H9 (cell line): ENCODE measurements at regions not wholly inside any gene's neighbourhood (a gene's known extent, or its start where the extent isn't known, plus 50 kb on each side); places are given as distances from the start of the nearest gene placed in this dataset.

Experiments
- DNase-seq: peaks from one replicate; pipeline ENCODE4 v3.0.0-alpha.2; 2017
- H2AFZ ChIP-seq: one replicate; pipeline ENCODE4 v1.6.1; 2013; ENCODE audit warnings: mild to moderate bottlenecking, low read length, control low read depth, moderate library complexity
- H2AK5ac ChIP-seq: 2 replicates; pipeline ENCODE4 v1.6.1; 2013; ENCODE audit warnings: low read length, control low read depth, mixed read lengths; ENCODE audit not compliant: insufficient read length
- H2BK120ac ChIP-seq: one replicate; pipeline ENCODE4 v1.6.1; 2013; ENCODE audit warnings: low read depth, mild to moderate bottlenecking, low read length, control low read depth, inconsistent platforms; ENCODE audit not compliant: poor library complexity, severe bottlenecking
- H2BK12ac ChIP-seq: 2 replicates; pipeline ENCODE4 v1.6.1; 2013; ENCODE audit warnings: low read length, control low read depth, mixed read lengths, low read depth; ENCODE audit not compliant: insufficient read length
- H2BK15ac ChIP-seq: 2 replicates; pipeline ENCODE4 v1.6.1; 2013; ENCODE audit warnings: low read depth, low read length, control low read depth
- H2BK20ac ChIP-seq: one replicate; pipeline ENCODE4 v1.6.1; 2013; ENCODE audit warnings: low read depth, mild to moderate bottlenecking, low read length, control low read depth, inconsistent platforms; ENCODE audit not compliant: poor library complexity, severe bottlenecking
- H2BK5ac ChIP-seq: 2 replicates; pipeline ENCODE4 v1.6.1; 2013; ENCODE audit warnings: low read length, control low read depth, mixed read lengths; ENCODE audit not compliant: insufficient read length
- H3K14ac ChIP-seq: 2 replicates; pipeline ENCODE4 v1.6.1; 2013; ENCODE audit warnings: low read length, control low read depth; ENCODE audit not compliant: insufficient read depth
- H3K18ac ChIP-seq: 2 replicates; pipeline ENCODE4 v1.6.1; 2013; ENCODE audit warnings: low read depth, mild to moderate bottlenecking, mixed read lengths, low read length, control low read depth; ENCODE audit not compliant: insufficient read length
- H3K23ac ChIP-seq: 2 replicates; pipeline ENCODE4 v1.6.1; 2013; ENCODE audit warnings: low read length, control low read depth, mixed read lengths, low read depth; ENCODE audit not compliant: insufficient read length
- H3K23me2 ChIP-seq: 2 replicates; pipeline ENCODE4 v1.6.1; 2013; ENCODE audit warnings: low read depth, mild to moderate bottlenecking, mixed read lengths, low read length, control low read depth; ENCODE audit not compliant: insufficient read length, poor library complexity, severe bottlenecking
- H3K27ac ChIP-seq: 2 replicates; pipeline ENCODE4 v1.5.1; 2013; ENCODE audit warnings: low read length, control low read depth, mixed read lengths, low read depth; ENCODE audit not compliant: insufficient read length
- H3K27me3 ChIP-seq: 2 replicates; pipeline ENCODE4 v1.6.1; 2013; ENCODE audit warnings: low read length, control low read depth, inconsistent platforms; ENCODE audit not compliant: insufficient read depth
- H3K4ac ChIP-seq: 2 replicates; pipeline ENCODE4 v1.6.1; 2013; ENCODE audit warnings: low read depth, mild to moderate bottlenecking, control low read depth, inconsistent platforms, low read length, moderate library complexity
- H3K4me1 ChIP-seq: 2 replicates; pipeline ENCODE4 v1.6.1; 2013; ENCODE audit warnings: low read length, control low read depth, inconsistent platforms; ENCODE audit not compliant: insufficient read depth
- H3K4me2 ChIP-seq: 2 replicates; pipeline ENCODE4 v1.6.1; 2013; ENCODE audit warnings: low read length, control low read depth, mixed read lengths; ENCODE audit not compliant: insufficient read length, insufficient read depth
- H3K56ac ChIP-seq: 2 replicates; pipeline ENCODE4 v1.6.1; 2013; ENCODE audit warnings: low read depth, mild to moderate bottlenecking, mixed read lengths, low read length, control low read depth; ENCODE audit not compliant: insufficient read length
- H3K79me1 ChIP-seq: 2 replicates; pipeline ENCODE4 v1.6.1; 2013; ENCODE audit warnings: low read depth, mild to moderate bottlenecking, moderate library complexity, low read length, control low read depth, inconsistent platforms; ENCODE audit not compliant: insufficient read depth, poor library complexity, severe bottlenecking
- H3K79me2 ChIP-seq: 2 replicates; pipeline ENCODE4 v1.6.1; 2013; ENCODE audit warnings: low read length, control low read depth, inconsistent platforms; ENCODE audit not compliant: insufficient read depth
- H3K9ac ChIP-seq: 2 replicates; pipeline ENCODE4 v1.6.1; 2013; ENCODE audit warnings: low read length, control low read depth, mixed read lengths; ENCODE audit not compliant: insufficient read length; ENCODE audit errors: extremely low read depth
- H3K9me3 ChIP-seq: one replicate; pipeline ENCODE4 v1.6.1; 2013; ENCODE audit warnings: low read depth, low read length, inconsistent platforms; ENCODE audit not compliant: control insufficient read depth
- H3T11ph ChIP-seq: one replicate; pipeline ENCODE4 v1.6.1; 2013; ENCODE audit warnings: mild to moderate bottlenecking, low read length, control low read depth, inconsistent platforms
- H4K20me1 ChIP-seq: one replicate; pipeline ENCODE4 v1.6.1; 2013; ENCODE audit not compliant: control insufficient read depth, insufficient read length, insufficient read depth
- H4K5ac ChIP-seq: 2 replicates; pipeline ENCODE4 v1.6.1; 2013; ENCODE audit warnings: low read depth, mild to moderate bottlenecking, mixed read lengths, low read length, control low read depth; ENCODE audit not compliant: insufficient read length
- H4K8ac ChIP-seq: replicated peaks from 2 replicates; pipeline ENCODE4 v1.6.1; 2013; ENCODE audit warnings: low read length, control low read depth, mixed read lengths, low read depth; ENCODE audit not compliant: insufficient read length
- H4K91ac ChIP-seq: 2 replicates; pipeline ENCODE4 v1.6.1; 2013; ENCODE audit warnings: low read depth, mild to moderate bottlenecking, moderate library complexity, mixed read lengths, low read length, control low read depth; ENCODE audit not compliant: insufficient read length
- H3K27ac Mint-ChIP-seq, 3 experiments: 2 replicates in 2 of 3; 3 replicates in 1 of 3; pipeline ENCODE4 v1.8.0; 2020 to 2021; ENCODE audit warnings: mixed read lengths in 3 of 3, mild to moderate bottlenecking in 1 of 3, moderate library complexity in 1 of 3
- H3K27me3 Mint-ChIP-seq: 2 replicates; pipeline ENCODE4 v1.8.0; 2021; ENCODE audit warnings: low read depth, mild to moderate bottlenecking, moderate library complexity, mixed read lengths
- H3K36me3 Mint-ChIP-seq, 3 experiments: 2 replicates in 2 of 3; 3 replicates in 1 of 3; pipeline ENCODE4 v1.8.0; 2020 to 2021; ENCODE audit warnings: low read depth in 3 of 3, mixed read lengths in 3 of 3; ENCODE audit not compliant: insufficient read depth in 1 of 3
- H3K4me1 Mint-ChIP-seq, 2 experiments: 2 replicates each; pipeline ENCODE4 v1.8.0; 2020; ENCODE audit warnings: mixed read lengths in 2 of 2
- H3K4me3 Mint-ChIP-seq, 2 experiments: 2 replicates in 1 of 2; 3 replicates in 1 of 2; pipeline ENCODE4 v1.8.0; 2020 to 2021; ENCODE audit warnings: mild to moderate bottlenecking in 2 of 2, mixed read lengths in 2 of 2, moderate library complexity in 1 of 2
- H3K9me3 Mint-ChIP-seq, 2 experiments: 2 replicates in 1 of 2; 3 replicates in 1 of 2; pipeline ENCODE4 v1.8.0; 2020; ENCODE audit warnings: mild to moderate bottlenecking in 2 of 2, mixed read lengths in 2 of 2, moderate library complexity in 1 of 2
- WGBS: extraction: QIAGEN DNeasy Blood & Tissue Kit; methylation state at CpG from one replicate; pipeline ENCODE4 v1.1.7; 2013; ENCODE audit warnings: missing lambda C conversion rate, low lambda C conversion rate, mixed read lengths; ENCODE audit not compliant: insufficient read length; ENCODE audit errors: extremely low coverage; 5-methylcytosine and 5-hydroxymethylcytosine counted together
- TF ChIP-seq, protein P1 (sequence below): fragments of 200-600 bp; sonication (generic); conservative IDR thresholded peaks from 3 replicates; pipeline ENCODE4 v1.8.0; 2021; ENCODE audit warnings: antibody characterized with exemption, mild to moderate bottlenecking

DNA sequence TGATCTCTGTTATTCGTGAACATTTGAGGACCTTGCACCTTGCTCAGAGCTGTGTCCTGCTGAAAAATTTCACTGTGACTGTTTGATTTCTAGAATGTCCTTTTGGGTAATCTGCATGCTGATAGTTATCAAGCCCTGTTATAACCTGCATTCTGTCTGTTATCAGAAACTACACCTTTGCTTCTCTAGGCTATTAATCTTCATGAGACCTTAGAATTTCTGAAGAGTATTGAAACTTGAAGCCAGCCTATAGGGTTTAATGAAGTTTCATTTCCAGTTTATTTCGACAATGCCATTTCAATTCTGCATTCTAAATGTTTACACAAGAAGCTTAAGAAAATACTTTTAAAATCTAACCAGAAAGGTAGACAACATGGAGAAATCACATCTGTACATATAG, 856.2 kb downstream of the SORCS1 start:
- Histone ChIP-seq H4K8ac (no peak overlapping the region), H3K27me3 (no peaks in the 10 kb centered on the region), H2AFZ (no peak overlapping the region), H3K79me1 (no peaks in the 10 kb centered on the region), H2BK20ac (no peak overlapping the region), H3K14ac (no peak overlapping the region), H2AK5ac (no peak overlapping the region), H3K27ac (no peak overlapping the region), H3K23ac (no peak overlapping the region), H2BK12ac (no peak overlapping the region), H3K9me3 (no peaks in the 10 kb centered on the region), H3K4me2 (no peak overlapping the region), H3T11ph (no peak overlapping the region), H4K5ac (no peak overlapping the region), H2BK5ac (no peak overlapping the region), H3K4ac (no peak overlapping the region), H2BK120ac (no peak overlapping the region), H4K20me1 (no peaks in the 10 kb centered on the region), H3K79me2 (no peaks in the 10 kb centered on the region), H4K91ac (no peak overlapping the region), H2BK15ac (no peak overlapping the region), H3K18ac (no peak overlapping the region), H3K23me2 (no peaks in the 10 kb centered on the region), H3K56ac (no peak overlapping the region), H3K9ac (no peak overlapping the region), H3K4me1 (peaks cover 4% of the 10 kb centered on the region; the same call in 1 of the 2 replicates)
- WGBS = no CpG with 5 or more reads among the region's 2 CpGs
- no peak for DNase-seq
- H3K4me3 Mint-ChIP-seq = no peak overlapping the region
- no peaks in the 10 kb centered on the region for H3K27me3 Mint-ChIP-seq
- H3K9me3 Mint-ChIP-seq = no peaks in the 10 kb centered on the region
- TF ChIP-seq, protein P1, sequence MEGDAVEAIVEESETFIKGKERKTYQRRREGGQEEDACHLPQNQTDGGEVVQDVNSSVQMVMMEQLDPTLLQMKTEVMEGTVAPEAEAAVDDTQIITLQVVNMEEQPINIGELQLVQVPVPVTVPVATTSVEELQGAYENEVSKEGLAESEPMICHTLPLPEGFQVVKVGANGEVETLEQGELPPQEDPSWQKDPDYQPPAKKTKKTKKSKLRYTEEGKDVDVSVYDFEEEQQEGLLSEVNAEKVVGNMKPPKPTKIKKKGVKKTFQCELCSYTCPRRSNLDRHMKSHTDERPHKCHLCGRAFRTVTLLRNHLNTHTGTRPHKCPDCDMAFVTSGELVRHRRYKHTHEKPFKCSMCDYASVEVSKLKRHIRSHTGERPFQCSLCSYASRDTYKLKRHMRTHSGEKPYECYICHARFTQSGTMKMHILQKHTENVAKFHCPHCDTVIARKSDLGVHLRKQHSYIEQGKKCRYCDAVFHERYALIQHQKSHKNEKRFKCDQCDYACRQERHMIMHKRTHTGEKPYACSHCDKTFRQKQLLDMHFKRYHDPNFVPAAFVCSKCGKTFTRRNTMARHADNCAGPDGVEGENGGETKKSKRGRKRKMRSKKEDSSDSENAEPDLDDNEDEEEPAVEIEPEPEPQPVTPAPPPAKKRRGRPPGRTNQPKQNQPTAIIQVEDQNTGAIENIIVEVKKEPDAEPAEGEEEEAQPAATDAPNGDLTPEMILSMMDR = no peak
- no peaks in the 10 kb centered on the region for H3K36me3 Mint-ChIP-seq
- H3K27ac Mint-ChIP-seq = no peak overlapping the region; a peak in 1 of 7 replicates
- peaks cover 21 to 22% of the 10 kb centered on the region in 2 experiments for H3K4me1 Mint-ChIP-seq
